Left lung (tissue), 4 donors: ENCODE measurements at regions not wholly inside any gene's neighbourhood (a gene's known extent, or its start where the extent isn't known, plus 50 kb on each side); places are given as distances from the start of the nearest gene placed in this dataset.

Experiments used
- ATAC-seq: fragments of 200-7000 bp; cut with Tn5 transposase; one replicate; pipeline ENCODE4 v1.9.1; 2020; ENCODE audit warnings: moderate library complexity
- DNase-seq, 4 donors: peaks; one replicate each; pipeline ENCODE4 v3.0.0-alpha.2; 2013 to 2020
- H3K27ac ChIP-seq, 2 donors: fragments of 200-600 bp; sonication (generic) in 1 of 2; one replicate each; pipeline versions ENCODE4 v1.5.0 to v1.8.0; 2020 to 2021
- H3K27me3 ChIP-seq, 2 donors: fragments of 200-600 bp; sonication (generic) in 1 of 2; one replicate each; pipeline versions ENCODE4 v1.5.0 to v1.8.0; 2020 to 2021
- H3K36me3 ChIP-seq, 2 donors: fragments of 200-600 bp; sonication (generic) in 1 of 2; one replicate each; pipeline versions ENCODE4 v1.5.0 to v1.8.0; 2020 to 2021
- H3K4me1 ChIP-seq, 2 donors: fragments of 200-600 bp; one replicate each; pipeline ENCODE4 v1.8.0; 2021
- H3K4me3 ChIP-seq, 2 donors: fragments of 200-600 bp; sonication (generic) in 1 of 2; one replicate each; pipeline versions ENCODE4 v1.5.0 to v1.8.0; 2020 to 2021; ENCODE audit warnings: mild to moderate bottlenecking in 1 of 2
- H3K9me3 ChIP-seq, 2 donors: fragments of 200-600 bp; sonication (generic) in 1 of 2; one replicate each; pipeline versions ENCODE4 v1.5.0 to v1.8.0; 2020 to 2021
- CTCF ChIP-seq, 2 donors: fragments of 200-600 bp; sonication (generic) in 1 of 2; IDR thresholded peaks; one replicate each; pipeline versions ENCODE4 v1.5.0 to v1.8.0; 2021; ENCODE audit warnings: antibody characterized with exemption in 2 of 2
- intact Hi-C, 2 donors: fragments of 100-400 bp; cut with DNase I; formaldehyde crosslinking; loops; one replicate each; pipeline versions ENCODE4 v1.11.2 to v1.14.2; 2022
- donor health status: DM: no; HTN: yes; CAD: no.
- donor health status: DM: no; HTN: no; CAD: no.

DNA sequence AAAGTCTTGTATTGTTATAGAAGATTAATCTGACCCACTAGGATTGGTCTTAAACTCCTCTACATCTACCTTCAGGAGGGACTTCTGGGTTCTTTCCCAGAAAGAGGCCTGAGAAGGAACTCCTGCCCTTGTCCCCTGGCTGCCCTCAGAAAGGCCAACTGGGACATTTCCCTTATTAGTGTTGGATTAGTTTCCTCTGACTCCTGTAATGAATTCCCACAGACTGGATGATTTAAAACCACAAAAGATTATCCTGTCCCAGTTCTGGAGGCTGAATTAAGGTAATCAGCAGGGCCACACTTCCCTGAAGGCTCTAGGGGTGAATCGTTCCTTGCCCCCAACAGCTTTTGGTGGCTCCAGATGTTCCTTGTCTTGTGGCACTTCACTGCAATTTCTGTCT is 102.8 kb upstream of the NMNAT3 start:
- TF ChIP-seq CTCF (IDR thresholded peaks at IDR 0.05) = no peak
- DNase-seq = peak in 1 of 4 donors; percentile 21

DNA sequence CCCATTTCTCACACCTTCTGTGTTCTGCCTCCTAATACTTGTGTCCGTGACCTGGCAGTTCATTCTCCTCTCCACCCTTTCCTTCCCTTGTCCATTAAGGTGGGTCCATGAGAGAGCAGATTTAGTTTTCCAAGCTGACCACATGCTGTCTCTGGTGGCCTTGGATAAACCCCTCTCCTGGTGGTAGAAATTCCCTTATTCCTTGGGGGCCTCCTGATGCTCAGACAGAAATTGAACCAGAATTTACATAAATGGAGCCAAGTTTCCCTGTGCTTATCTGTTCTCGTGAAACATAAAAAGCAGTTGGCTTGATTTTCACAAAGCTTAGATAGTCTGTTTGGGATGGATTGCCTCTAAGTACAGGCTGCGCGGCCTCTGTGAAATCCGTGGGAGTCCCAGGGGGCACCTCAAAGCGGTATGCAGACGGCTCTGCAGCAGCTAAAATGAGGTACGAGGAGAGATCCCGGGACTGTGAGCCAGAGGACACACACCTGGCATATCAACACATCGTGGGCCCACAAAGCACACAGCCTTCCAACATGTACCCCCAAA is 101.0 kb upstream of the NMNAT3 start:
- H3K4me3 ChIP-seq = no peak overlapping the region
- no peaks in the 10 kb centered on the region for H3K36me3 ChIP-seq
- H3K4me1 ChIP-seq = no peaks in the 10 kb centered on the region
- no peak for ATAC-seq
- peak in 1 of 4 donors; percentile 19 for DNase-seq
- H3K27ac ChIP-seq = no peak overlapping the region
- H3K27me3 ChIP-seq = no peaks in the 10 kb centered on the region
- no peaks in the 10 kb centered on the region for H3K9me3 ChIP-seq
- intact Hi-C loops = no loop called here
- no peak for TF ChIP-seq CTCF (IDR thresholded peaks at IDR 0.05)

More for the DNA sequence above, 102.8 kb upstream of the NMNAT3 start:
- Histone ChIP-seq H3K27ac (no peak overlapping the region), H3K27me3 (no peaks in the 10 kb centered on the region), H3K36me3 (no peaks in the 10 kb centered on the region), H3K9me3 (no peaks in the 10 kb centered on the region), H3K4me1 (no peaks in the 10 kb centered on the region), H3K4me3 (no peak overlapping the region)
- intact Hi-C loops = no loop called here
- no peak for ATAC-seq

- no peak overlapping the region for H3K27ac ChIP-seq
- H3K9me3 ChIP-seq = no peaks in the 10 kb centered on the region
- ATAC-seq (no peak), DNase-seq (peak in 2 of 4 donors; percentile 27 to 48)
- no peak for TF ChIP-seq CTCF (IDR thresholded peaks at IDR 0.05)
- no peak overlapping the region for H3K4me3 ChIP-seq
- no peaks in the 10 kb centered on the region for H3K36me3 ChIP-seq
- intact Hi-C loops = no loop called here
- H3K4me1 ChIP-seq = no peaks in the 10 kb centered on the region
- no peaks in the 10 kb centered on the region for H3K27me3 ChIP-seq
These were observed 97.0 kb upstream of the NMNAT3 start for GRCh38 chr3:139774560-139775302.

GRCh38 chr3:139772539-139773500 is 95.0 kb upstream of the NMNAT3 start:
- Histone ChIP-seq H3K4me1 (no peaks in the 10 kb centered on the region), H3K9me3 (no peaks in the 10 kb centered on the region), H3K4me3 (no peak overlapping the region), H3K27me3 (no peaks in the 10 kb centered on the region), H3K36me3 (no peaks in the 10 kb centered on the region), H3K27ac (no peak overlapping the region)
- no peak for TF ChIP-seq CTCF (IDR thresholded peaks at IDR 0.05)
- ATAC-seq = peak; percentile 24
- no peak for DNase-seq
- intact Hi-C loops = no loop called here

DNA sequence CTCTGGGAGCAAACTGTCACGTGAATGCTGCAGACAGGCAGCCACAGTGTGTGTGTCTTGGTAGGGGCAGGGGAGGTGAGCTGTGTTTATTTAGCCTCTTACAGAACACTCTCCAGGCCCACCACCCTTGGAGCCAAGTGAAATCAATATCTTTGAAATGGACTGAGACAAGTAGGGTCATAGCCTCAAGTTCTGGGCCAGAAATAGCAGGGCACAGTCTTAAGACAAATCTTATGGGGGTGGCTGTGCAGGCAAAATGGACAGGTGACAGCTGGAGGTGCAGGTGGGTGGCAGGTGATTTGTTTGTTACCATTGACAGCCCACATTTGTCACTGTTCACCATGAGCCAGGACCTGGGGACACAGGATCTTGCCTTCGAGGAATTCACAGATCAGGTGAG is 93.6 kb upstream of the NMNAT3 start:
- H3K27me3 ChIP-seq = no peaks in the 10 kb centered on the region
- no peak for ATAC-seq
- no peak overlapping the region for H3K4me3 ChIP-seq
- H3K36me3 ChIP-seq = no peaks in the 10 kb centered on the region
- H3K4me1 ChIP-seq = no peaks in the 10 kb centered on the region
- TF ChIP-seq CTCF (IDR thresholded peaks at IDR 0.05) = no peak
- no peak overlapping the region for H3K27ac ChIP-seq
- H3K9me3 ChIP-seq = no peaks in the 10 kb centered on the region
- intact Hi-C loops = no loop called here
- no peak for DNase-seq
